GM12892 (cell line): ENCODE measurements at regions not wholly inside any gene's neighbourhood (a gene's known extent, or its start where the extent isn't known, plus 50 kb on each side); places are given as distances from the start of the nearest gene placed in this dataset.

Experiments
- POLR2A ChIP-seq: IDR thresholded peaks from 2 replicates; pipeline ENCODE4 v1.6.1; 2011; ENCODE audit warnings: low read depth, low read length, control low read depth
- TAF1 ChIP-seq: IDR thresholded peaks from 2 replicates; pipeline ENCODE4 v1.6.1; 2011; ENCODE audit warnings: low read depth, mild to moderate bottlenecking, control low read depth, low read length, borderline replicate concordance

- TF ChIP-seq POLR2A (no peak), TAF1 (no peak)
Measured at GRCh38 chr12:88273875-88274274, 131.8 kb downstream of the TMTC3 start.
